LNCaP clone FGC (cell line): ENCODE measurements at regions not wholly inside any gene's neighbourhood (a gene's known extent, or its start where the extent isn't known, plus 50 kb on each side); places are given as distances from the start of the nearest gene placed in this dataset.

ENCODE experiments used
- DNase-seq: peaks from one replicate; pipeline ENCODE4 v3.0.0-alpha.2; 2011; ENCODE audit warnings: low read depth
- H3K4me3 ChIP-seq: 2 replicates; pipeline ENCODE4 v1.5.1; 2011; ENCODE audit warnings: mild to moderate bottlenecking, low read depth, low read length, control low read depth
- TF ChIP-seq, protein P1 (sequence below): IDR thresholded peaks from 2 replicates; pipeline ENCODE4 v1.5.1; 2012; ENCODE audit warnings: mild to moderate bottlenecking; ENCODE audit not compliant: control insufficient read depth, insufficient read depth; ENCODE audit errors: extremely low read depth

DNA sequence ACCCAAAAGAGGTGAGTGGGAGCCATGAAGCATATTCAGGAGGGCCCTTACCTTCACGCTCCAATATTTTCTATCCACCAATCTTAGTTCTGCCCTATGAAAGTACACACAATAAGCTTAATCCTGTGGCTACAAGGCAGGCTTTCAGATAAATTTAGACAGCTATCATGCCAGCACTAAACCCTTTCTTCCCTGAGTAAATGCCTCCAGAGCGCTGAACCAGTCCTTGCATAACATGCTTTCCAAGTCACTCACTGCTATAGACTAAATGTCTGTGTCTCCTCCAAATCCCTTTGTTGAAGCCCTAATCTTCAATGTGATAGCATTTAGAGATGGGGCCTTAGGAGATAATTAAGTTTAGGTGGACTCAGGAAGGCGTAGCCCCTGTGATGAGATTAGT is 50.3 kb upstream of the FIBIN start:
- TF ChIP-seq, protein P1, sequence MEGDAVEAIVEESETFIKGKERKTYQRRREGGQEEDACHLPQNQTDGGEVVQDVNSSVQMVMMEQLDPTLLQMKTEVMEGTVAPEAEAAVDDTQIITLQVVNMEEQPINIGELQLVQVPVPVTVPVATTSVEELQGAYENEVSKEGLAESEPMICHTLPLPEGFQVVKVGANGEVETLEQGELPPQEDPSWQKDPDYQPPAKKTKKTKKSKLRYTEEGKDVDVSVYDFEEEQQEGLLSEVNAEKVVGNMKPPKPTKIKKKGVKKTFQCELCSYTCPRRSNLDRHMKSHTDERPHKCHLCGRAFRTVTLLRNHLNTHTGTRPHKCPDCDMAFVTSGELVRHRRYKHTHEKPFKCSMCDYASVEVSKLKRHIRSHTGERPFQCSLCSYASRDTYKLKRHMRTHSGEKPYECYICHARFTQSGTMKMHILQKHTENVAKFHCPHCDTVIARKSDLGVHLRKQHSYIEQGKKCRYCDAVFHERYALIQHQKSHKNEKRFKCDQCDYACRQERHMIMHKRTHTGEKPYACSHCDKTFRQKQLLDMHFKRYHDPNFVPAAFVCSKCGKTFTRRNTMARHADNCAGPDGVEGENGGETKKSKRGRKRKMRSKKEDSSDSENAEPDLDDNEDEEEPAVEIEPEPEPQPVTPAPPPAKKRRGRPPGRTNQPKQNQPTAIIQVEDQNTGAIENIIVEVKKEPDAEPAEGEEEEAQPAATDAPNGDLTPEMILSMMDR: no peak
- no peak overlapping the region for H3K4me3 ChIP-seq
- DNase-seq: no peak
